AG10803 (cell line): ENCODE measurements at regions not wholly inside any gene's neighbourhood (a gene's known extent, or its start where the extent isn't known, plus 50 kb on each side); places are given as distances from the start of the nearest gene placed in this dataset.

Source experiments
- DNase-seq: peaks from one replicate; pipeline ENCODE4 v3.0.0; 2010; ENCODE audit warnings: low read depth
- H3K4me3 ChIP-seq: 2 replicates; pipeline ENCODE4 v1.5.1; 2011; ENCODE audit warnings: mild to moderate bottlenecking, low read length, control low read depth
- TF ChIP-seq, protein P1 (sequence below): conservative IDR thresholded peaks from 2 replicates; pipeline ENCODE4 v1.5.1; 2011; ENCODE audit warnings: mild to moderate bottlenecking, low read length, control low read depth, inconsistent platforms

- H3K4me3 ChIP-seq = no peak overlapping the region
- TF ChIP-seq, protein P1, sequence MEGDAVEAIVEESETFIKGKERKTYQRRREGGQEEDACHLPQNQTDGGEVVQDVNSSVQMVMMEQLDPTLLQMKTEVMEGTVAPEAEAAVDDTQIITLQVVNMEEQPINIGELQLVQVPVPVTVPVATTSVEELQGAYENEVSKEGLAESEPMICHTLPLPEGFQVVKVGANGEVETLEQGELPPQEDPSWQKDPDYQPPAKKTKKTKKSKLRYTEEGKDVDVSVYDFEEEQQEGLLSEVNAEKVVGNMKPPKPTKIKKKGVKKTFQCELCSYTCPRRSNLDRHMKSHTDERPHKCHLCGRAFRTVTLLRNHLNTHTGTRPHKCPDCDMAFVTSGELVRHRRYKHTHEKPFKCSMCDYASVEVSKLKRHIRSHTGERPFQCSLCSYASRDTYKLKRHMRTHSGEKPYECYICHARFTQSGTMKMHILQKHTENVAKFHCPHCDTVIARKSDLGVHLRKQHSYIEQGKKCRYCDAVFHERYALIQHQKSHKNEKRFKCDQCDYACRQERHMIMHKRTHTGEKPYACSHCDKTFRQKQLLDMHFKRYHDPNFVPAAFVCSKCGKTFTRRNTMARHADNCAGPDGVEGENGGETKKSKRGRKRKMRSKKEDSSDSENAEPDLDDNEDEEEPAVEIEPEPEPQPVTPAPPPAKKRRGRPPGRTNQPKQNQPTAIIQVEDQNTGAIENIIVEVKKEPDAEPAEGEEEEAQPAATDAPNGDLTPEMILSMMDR = no peak
- DNase-seq = peak; percentile 22
Measured at GRCh38 chr15:69748576-69749185, 296.1 kb downstream of the RPLP1 start.

DNA sequence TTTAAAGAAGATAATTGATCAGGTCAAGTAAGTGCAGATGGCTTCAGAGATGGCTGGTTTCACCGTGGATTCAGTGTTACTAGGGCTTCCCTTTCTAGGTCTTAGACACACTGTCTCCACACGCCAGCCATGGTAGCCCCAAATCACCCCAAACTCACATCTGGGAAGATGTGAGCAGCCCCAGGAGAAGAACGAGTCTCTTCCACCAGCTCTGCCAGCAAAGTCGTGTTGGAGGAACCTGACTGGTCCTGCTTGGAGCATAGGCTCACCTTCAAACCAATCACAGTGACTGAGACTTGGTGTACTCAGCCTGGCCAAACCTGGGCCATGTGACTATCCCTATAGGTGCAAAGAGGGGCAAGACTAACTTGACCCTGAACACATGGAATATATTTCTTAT, 296.7 kb downstream of the RPLP1 start:
- H3K4me3 ChIP-seq = no peak overlapping the region
- TF ChIP-seq, protein P1 = no peak
- no peak for DNase-seq

DNA sequence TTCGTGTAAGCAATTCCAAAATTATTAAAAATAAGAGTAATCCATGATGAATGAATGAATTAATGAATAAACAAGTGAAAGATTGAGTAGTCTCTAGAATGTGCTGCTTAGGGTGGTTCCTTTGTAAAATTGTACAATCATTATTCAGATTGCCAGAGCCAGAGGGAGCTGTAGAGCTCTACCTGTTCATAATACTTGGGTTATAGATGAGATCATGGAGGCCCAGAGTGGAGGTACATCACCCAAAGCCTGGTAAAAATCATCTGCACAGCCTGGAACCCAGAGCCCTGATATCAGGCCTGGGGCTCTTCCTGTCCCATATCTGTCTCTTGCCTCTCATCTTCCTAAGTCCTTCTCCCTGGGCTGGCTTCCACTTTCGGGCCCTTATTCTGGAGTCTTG, 297.2 kb downstream of the RPLP1 start:
- no peak for DNase-seq
- TF ChIP-seq, protein P1 = peak; percentile 11; the same call in 1 of the 2 replicates
- no peak overlapping the region for H3K4me3 ChIP-seq

DNA sequence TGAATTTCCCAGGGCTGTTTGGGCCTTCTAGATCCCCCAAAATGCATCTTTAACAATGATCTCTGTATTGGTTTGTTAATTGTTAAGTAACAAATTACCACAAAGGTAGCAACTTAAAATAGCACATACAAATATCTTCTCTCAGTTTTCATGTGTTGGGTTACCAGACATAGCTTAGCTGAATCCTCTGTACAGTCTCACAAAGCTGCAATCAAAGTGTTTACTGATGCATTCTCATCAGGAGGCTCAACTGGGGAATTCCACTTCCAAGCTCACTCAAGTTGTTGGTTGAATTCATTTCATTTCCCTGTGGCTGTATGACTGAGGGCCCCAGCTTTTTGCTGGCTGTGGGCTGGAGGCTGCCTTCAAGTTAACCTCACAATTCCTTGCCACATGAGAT, 297.6 kb downstream of the RPLP1 start:
- TF ChIP-seq, protein P1 = no peak
- DNase-seq = no peak
- H3K4me3 ChIP-seq = no peak overlapping the region

DNA sequence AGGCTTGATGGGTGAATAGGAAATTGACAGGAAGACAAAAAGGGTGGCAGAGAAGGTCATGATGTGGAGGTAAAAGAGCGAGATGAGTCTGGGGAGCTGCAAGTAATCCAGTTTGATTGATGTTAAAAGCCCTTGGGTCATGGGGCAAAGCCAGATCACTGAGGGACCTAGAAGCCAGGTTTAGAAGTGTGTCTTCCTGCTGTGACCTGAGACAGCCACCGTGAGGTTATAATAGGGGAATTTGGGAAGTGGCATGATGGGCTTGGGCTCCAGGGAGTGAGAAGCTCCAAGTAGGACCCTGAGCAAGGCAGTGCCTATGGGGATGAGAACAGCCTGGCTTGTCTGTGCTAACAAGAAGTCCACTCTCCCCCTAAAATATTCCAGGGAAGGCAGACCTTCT, 298.5 kb downstream of the RPLP1 start:
- no peak overlapping the region for H3K4me3 ChIP-seq
- DNase-seq = no peak
- TF ChIP-seq, protein P1 = no peak

- H3K4me3 ChIP-seq = no peak overlapping the region
- TF ChIP-seq, protein P1 = no peak
- peak; percentile 25 for DNase-seq
Measured at GRCh38 chr15:69751566-69751965, 298.9 kb downstream of the RPLP1 start.

GRCh38 chr15:69753867-69754266, 301.2 kb downstream of the RPLP1 start:
- DNase-seq = no peak
- TF ChIP-seq, protein P1 = no peak
- H3K4me3 ChIP-seq = no peak overlapping the region
